ENCODE measurements at regions not wholly inside any gene's neighbourhood (a gene's known extent, or its start where the extent isn't known, plus 50 kb on each side); places are given as distances from the start of the nearest gene placed in this dataset.

- no peak for TF ChIP-seq CTCF (conservative IDR thresholded peaks at IDR 0.05; ENCODE audit: low read depth, low read length)
- no peak for TF ChIP-seq EZH2 (IDR thresholded peaks at IDR 0.05; ENCODE audit: borderline replicate concordance, low read depth, low read length, poor library complexity, severe bottlenecking)
Observed at GRCh38 chr11:69916806-69917387, 97.7 kb upstream of the FGF3 start.

Measured in A673 (cell line).